HG02678 (cell line): ENCODE measurements at regions not wholly inside any gene's neighbourhood (a gene's known extent, or its start where the extent isn't known, plus 50 kb on each side); places are given as distances from the start of the nearest gene placed in this dataset.

Source experiments
- ATAC-seq: cut with Tn5 transposase; IDR thresholded peaks from one replicate; pipeline ENCODE4 v1.9.1; 2021; ENCODE audit warnings: mild to moderate bottlenecking, moderate library complexity; ENCODE audit not compliant: unreplicated experiment

DNA sequence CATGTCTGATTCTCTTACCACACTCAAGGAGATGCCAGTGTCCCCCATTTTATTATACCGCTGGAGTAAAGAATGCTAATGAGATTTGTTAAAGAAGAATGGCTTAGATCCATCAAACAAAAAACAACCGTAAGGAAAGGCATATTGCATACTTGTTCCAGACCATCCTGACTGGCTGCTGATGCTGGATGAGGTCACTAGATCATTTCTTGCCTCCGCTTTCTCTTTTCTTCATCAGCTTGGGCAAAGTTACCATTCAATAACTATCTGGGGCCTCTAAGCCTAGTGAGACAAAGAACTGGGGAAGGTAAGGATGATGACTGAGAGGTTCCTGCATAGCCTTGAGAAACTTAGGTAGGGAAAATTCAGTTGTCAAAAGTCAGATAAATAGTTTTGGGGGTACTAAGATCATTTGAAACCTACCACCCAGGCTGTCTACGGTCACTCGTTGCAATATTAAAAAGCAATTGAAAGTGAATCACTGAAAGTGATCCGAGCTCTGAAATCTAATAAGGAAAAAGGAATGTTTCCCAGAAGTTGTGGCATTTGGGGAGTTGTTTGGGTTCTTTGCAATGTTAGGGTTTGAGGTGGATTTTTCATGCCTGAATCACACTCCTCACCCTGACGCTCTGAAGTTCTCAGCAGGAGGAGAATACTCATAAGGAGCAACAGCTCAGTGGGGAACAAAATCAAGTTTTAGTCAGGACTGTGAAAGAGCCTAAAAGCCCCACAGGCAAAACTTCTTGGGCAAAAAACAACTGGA, 176.8 kb downstream of the HHIPL2 start:
- ATAC-seq = no peak

DNA sequence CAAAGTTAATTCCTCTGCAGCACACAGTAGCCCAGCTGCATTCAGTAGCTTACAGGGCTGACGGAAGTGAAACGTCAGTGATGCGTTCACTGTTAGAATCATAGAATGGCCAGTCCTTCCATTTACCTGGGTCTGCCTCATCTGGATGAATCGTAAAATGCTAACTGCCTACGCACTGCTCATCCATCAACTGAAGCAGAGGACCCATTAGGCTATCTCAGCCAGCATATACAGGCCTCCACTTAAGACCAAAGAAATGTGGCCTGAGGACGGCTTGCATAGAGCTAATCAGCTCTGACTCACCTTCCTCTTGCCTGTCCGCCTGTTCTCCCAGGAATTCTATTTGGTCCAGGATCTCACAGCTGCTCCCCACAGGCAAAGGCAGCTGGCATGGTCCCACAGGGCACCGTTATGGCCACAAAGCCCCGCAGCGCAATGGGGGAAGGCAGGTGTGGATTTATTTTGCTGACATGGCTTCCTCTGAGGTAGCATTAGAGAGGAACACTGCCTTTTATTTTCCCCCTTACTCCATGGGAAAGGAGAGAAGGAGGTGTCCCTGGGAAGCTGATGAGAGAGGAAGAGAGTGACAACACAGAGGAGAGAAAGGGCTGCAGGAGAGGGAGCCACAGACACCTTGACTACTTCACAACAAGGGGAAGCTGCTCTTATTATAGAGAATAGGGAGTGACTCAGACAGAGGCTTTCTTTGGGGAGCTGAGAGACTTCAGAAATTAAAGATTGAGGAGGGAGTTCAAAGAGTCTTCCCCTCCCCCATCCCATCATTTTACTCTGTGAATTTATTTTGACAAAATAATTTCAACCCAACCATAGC, 177.6 kb downstream of the HHIPL2 start:
- ATAC-seq = no peak

DNA sequence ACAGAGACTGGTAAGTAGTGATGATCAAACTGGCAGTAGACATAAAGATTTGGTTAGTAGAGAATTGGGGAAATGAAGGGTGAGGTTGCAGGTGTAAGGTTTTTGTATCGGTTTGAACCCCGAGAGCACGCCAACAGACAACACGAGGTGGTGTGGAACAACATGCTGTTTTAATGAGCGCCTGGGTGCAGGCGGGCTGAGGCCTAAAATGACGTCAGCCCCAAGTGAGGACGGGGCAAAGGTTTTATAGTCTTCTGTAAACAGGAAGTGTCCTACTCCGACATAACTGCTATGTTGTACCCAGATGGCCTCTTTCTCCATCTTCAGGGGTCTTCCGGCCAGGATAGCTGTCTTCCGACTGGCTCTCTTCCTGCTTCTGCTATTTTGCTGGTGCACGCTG, 178.8 kb downstream of the HHIPL2 start:
- no peak for ATAC-seq

DNA sequence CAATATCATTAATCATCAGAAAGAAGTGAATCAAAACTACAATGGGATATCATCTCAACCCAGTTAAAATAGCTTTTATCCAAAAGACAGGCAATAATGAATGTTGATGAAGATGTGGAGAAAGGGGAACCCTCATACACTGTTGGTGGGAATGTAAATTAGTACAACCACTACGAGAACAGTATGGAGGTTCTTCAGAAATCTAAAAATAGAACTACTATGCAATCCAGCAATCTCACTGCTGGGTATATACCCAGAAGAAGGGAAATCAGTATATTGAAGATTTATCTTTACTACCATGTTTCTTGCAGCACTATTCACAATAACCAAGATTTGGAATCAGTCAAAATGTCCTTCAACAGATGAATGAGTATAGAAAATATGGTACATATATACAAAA, 189.8 kb downstream of the HHIPL2 start:
- ATAC-seq = no peak

DNA sequence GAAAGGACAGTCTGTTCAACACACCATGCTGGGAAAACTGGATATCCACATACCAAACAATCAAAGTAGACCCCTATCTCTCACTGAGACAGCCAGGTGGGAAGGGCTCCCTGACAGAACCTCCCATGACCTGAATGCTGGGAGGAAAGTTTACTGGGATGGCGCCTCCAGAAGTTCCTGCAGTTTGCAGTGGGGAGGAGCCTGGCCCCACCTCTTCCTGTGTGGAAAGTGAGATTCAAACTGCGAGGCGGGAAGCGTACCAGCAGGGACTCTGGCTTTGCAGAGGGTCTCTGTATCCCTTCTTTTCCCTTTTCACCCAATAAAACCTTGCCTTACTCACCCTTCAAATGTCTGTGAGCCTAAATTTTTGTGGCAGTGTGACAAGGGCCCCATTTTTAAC, 190.7 kb downstream of the HHIPL2 start:
- no peak for ATAC-seq

DNA sequence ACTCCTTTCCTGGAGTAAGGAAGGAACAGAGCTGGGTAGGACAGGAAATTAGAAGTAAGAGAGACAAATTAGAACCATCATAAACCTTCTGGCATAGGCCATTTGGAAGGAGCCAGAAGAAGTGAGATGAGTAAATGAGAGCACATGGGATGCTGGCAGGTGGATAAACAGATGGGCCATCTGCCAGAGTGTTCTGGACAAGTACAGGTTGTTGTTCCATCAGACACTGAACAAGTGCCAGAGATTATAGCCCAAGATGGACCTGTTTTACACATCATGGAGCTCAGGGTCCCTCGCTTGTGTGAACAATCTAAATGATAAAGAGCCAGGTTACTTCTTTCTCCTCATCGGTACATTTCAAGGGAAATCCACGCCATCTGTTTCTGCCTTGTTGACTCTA, 200.3 kb downstream of the HHIPL2 start:
- no peak for ATAC-seq

DNA sequence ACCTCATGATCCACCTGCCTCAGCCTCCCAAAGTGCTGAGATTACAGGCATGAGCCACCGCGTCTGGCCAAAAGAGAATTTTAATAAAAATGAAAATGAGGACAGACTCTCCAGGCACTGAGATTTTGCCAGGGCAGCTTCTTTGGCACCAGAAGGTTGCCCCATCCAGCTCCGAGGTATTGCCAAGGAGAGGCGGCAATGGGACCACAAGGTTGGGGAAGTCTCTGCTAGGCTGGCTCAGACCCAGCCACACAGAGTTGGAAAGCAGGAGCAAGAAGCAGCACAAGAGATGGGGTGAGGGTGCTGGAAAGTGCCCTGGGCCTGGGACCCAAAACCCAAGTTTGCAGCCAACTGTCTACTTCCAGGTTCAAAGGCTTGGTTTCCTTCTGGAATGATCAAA, 200.9 kb downstream of the HHIPL2 start:
- no peak for ATAC-seq

DNA sequence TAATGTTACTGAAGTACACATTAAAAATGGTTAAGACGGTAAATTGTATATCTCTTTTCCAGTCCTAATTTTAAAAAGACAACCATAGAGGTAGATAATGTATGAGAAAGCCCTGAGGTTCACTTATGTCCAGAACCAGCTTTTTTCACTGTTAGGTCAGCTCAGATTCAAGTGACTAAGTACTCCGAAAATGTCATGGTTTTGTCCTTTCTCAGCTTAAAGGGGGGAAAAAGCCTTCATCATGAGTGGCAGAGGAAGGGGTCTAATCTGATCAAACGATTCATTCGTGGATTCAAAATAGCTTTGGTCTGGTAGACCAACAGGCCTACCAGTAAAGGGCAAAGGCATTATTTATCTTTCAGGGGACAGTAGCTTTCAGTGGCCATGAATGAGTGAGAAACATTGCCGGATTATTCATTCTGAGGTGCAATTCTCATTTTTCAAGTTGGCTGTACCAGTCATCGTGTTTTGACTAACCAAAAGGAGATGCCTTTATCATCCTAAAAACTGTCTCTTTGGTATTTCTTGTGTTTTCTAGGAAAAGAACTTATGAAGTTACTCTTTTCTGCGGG, 208.4 kb downstream of the HHIPL2 start:
- ATAC-seq = no peak

DNA sequence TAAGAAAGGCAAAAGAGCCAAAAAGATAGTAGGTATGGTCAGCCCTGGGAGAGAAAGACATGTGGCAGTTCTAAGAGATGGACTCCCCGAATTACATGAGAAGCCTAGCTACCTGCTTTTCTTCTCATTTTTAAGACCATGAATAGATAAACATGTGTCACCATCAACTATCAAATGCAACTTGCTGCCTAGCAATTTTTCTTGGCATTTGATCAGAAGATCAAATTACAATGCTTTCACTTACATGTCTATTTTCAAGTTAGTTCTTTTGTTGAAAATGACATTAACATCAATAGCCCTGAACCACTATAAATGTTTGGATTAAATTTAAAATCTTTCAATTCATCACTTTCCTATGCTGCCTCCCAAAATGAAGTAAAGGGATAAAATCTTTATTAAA, 212.3 kb downstream of the HHIPL2 start:
- ATAC-seq = no peak

DNA sequence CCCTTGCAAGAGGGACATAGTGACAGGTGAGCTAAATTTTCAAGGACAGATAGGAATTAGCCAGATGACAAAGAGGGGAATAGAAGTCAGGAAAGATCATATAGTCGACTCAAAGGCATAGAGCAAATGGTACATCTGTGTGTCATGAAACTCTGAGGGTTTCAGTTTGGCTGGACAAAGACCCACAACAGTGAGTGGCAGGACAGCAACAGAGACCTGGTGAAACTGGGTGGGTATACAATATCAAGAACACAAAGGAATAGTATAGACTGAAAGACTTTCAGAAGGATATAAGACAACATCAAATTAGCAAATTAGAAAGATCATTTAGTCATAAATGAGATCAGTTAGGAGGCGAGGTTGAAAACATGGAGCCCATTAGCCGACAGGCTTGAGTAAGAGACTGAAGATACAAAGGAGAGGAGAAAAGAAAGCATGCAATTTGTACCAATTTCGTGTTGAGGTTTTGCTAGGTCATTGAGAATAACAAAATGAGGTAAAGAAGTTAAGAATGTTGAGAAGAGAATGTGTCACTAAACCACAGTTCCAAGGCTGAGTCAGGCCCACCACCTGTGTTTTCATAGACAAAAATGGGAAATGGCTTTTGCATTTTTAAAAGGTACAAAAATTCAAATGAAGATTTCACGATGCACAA, 213.8 kb downstream of the HHIPL2 start:
- no peak for ATAC-seq

DNA sequence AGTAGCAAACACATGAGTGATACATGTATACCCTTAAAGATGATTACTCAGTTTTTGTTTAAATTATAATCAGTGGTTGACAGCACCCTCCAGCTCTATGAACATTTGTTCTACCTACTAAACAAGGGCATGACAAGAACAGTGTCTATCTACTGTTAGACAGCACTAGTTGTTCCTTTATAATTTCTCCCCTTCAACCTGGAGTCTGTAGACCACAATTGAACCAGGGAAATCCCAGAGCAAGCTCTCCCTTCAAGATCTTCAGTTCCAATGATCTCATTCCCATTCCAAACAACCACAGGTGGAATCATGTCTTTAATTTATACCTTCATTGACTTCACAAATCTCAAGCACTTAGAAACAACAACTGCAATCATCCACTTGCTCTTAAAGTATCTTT, 216.1 kb downstream of the HHIPL2 start:
- no peak for ATAC-seq

DNA sequence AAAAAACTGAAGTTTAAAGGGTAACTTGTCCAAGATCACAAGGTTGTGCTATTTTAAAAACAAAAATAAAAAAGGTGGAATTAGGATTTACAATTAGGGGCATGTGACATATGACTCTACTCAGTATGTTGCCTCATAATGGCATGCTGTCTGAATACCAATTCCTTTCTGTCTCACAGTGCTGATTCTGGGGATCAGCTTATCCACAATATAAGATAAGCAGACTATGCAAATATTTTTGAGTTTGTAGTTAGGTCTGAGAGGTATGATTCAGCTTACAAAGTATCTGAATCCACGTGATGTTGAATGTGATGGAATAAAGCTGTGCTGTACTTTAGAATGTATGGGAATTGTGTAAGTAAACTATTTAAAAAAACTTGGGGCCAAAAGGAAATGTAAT, 216.6 kb downstream of the HHIPL2 start:
- no peak for ATAC-seq

DNA sequence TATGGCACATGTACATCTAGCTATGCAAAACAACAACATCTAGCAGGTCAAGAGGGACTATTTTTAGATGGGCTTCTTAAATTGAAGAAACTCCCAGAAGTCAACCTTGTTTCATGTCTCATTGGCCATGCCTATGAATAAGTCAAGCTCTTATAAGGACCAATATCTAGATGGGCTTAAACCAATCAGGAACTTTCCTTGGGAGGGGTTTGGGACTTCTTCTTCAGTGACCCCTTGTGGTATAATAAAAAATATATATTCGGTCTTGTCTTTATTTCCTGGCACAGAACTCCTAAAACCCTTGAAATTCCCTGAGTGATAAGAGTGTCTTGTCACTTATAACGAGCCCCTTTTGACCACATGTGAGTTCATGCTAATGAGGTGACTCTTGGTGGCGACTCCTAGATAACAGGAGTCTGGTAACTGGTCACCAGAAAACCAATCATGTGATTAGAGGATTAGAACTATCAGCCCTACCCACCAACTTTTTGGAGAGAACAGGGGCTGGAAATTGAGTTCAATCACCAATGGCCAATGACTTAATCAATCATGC, 218.3 kb downstream of the HHIPL2 start:
- ATAC-seq = no peak

DNA sequence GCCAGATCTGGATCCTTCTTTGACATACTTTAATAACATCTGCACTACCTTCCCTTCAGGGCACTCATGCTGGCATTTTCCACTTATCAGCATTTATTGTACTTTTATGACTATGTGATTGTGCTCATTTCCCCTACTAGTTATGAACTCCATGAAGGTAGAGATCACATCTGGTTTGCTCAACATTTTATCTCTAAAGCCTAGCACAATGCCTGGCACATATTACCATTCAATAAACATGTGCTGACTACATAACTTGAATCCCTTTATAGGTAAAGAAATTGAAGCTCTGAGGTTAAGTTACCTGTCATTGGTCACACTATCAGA, 221.2 kb downstream of the HHIPL2 start:
- no peak for ATAC-seq

DNA sequence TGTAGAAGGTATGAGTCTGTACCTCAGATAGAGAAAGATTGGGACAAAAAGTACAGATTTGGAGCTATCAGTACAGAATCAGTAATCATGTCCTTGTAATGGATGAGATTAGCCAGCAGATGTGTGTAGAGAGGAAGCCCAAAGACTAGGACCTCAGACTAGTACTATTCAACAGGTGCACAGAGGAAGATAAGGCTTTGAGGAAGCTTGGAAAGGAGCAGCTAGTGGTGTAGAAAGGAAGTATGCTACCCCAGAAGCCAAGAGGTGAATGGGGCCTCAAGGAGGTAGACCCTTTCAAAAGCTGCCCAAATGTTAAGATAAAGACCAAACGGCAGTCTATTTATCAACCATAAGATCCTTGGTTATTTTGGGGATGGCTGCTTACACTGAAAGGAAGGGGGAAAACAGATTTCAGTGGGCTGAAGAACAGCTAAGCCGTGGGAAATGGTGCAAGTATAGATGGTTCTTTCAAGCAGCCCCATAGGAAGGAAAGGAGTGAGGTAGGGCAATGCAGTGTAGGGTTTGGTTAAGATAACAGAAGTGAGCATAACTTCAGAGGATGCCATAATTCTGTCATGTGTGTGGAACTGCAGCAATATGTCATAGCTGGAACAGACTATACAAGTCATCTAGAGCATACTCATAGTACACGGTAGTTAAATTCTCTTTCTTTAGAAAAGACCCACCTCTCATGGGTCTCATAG, 221.7 kb downstream of the HHIPL2 start:
- ATAC-seq = no peak

DNA sequence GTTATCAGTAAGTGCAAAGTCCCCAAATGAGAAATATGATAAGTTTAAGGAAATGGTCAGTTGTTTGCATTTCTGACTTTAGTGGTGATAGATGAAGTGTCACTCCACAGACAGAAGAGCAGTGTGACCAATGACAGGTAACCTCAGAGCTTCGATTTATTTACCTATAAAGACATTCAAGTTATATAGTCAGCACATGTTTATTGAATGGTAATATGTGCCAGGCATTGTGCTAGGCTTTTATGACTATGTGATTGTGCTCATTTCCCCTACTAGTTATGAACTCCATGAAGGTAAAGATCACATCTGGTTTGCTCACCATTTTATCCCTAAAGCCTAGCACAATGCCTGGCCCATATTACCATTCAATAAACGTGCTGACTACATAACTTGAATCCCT, 222.4 kb downstream of the HHIPL2 start:
- no peak for ATAC-seq

DNA sequence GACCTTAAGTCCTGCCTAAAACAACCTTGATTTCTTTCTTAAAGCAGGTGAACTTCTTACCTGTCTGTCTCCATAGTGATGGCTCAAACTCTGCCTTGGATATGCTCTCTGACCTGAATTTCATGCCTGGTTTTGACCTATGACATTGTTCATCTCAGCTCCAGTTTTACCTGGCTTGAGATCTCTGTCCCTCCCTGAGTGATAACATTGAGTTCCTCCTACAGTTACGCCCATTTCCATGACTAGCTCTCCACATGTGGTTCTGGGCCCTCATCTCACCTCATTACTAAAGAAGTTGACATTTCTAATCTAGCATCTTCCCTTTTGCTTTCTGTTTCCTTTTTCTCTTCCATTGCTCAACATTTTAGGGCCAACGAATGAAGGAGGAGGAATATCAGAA, 233.1 kb downstream of the HHIPL2 start:
- no peak for ATAC-seq

DNA sequence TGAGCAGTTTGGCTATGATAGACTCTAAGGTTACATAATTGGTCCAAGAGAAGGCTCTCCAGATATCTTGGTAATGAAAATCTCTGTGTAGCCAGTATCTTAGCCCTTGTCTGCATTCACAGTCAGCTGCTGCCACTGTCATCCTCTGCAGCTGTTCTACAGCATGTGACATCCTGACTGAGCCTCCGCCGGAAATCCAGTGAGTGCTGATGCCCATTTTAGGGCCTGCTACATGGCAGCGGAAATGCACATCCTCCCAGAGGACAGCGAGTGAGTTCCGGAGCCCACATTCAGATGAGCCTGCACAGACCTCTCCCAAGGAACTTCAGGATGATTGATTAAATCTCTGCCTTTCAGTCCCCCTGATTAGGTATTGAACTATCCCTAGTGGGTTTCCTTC, 237.1 kb downstream of the HHIPL2 start:
- no peak for ATAC-seq

DNA sequence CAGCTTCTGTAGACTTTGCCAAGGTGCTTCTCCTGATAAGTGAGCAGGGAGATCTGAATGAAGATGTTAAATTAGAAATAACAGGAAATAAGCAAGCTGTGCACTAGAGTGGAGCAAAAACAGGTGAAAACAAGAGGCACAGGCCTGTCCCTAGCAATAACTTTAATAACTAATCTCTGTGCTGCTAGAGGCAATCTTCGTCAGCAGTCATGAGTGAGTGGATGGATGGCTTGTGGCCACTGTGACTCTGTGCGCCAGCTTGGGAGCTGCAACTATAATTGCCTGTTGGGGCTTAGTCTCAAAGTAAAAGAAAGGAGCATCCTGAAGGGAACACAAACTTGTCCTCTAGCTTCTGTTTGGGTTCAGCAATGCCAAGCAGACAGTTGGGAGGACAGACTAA, 240.3 kb downstream of the HHIPL2 start:
- no peak for ATAC-seq

DNA sequence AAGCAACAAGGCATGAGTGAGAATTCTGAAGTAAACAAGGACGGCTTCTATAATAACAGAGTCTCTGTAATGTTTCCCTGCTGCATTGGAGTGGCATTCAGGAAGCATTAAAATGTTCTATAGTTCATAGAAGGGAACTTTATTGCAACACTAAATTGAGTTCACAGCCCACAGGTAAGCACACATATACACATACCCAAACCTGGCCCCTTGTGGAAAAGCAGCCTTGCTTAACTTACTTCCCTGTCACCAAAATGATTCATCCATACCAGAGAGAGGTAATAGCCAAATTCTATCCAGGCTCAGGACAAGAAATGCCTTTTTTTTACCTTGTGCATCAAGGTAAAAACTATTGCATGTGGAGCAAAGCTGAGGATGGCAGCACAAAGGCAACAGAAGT, 241.4 kb downstream of the HHIPL2 start:
- no peak for ATAC-seq

DNA sequence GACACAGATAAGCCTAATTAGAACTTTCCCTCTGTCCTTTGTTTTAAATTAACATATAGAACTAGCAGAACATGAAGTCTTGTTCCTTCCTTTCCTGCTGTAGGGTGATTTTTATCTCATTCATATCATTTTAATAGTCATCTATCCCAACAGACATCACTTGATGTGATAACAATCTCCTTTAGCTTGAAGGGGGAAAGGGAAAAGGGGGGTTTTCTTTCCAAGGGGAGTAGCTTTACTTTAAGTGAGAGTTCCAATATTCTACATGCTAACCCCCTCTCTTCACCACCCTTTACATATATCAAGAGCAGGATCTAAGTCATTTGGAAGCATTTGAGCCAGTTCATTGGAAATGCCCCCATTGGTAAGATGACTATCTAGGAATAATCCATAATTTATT, 241.9 kb downstream of the HHIPL2 start:
- ATAC-seq = no peak
